ENCODE measurements at regions not wholly inside any gene's neighbourhood (a gene's known extent, or its start where the extent isn't known, plus 50 kb on each side); places are given as distances from the start of the nearest gene placed in this dataset.
"Not testable (repeated sequence)": the region's sequence is repeated elsewhere in the genome, so short reads cannot be mapped to it uniquely, and the experiment has no call there.

DNA sequence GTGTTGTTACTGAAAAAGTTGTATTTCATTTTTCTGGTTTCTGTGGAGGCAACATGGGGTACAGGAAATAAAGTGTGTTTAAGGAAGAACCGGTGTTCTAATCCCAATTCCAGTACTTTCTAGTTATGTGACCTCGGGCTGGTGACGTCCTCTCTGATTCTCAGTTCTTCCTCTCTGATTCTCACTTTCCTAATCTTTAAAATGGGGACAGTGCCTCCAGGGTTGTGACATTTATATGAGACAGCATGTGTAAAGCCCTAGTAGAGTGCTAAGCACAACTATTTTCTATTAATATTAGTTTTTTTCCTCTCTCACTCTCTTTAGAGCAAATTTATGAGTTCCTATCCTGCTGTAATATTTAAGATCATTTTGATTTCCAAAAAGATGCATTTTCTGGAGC, 50.9 kb upstream of the PTPDC1 start:
- no peaks in the 10 kb centered on the region for H3K9me3 Mint-ChIP-seq
- peaks cover 3% of the 10 kb centered on the region for H3K27me3 Mint-ChIP-seq
- H3K36me3 Mint-ChIP-seq (ENCODE audit: low read depth) = peaks cover 7% of the 10 kb centered on the region
- peaks cover 27% of the 10 kb centered on the region for H3K4me1 Mint-ChIP-seq (ENCODE audit: low read depth)
- H3K27ac Mint-ChIP-seq = no peak overlapping the region
- no peak overlapping the region for H3K4me3 Mint-ChIP-seq

DNA sequence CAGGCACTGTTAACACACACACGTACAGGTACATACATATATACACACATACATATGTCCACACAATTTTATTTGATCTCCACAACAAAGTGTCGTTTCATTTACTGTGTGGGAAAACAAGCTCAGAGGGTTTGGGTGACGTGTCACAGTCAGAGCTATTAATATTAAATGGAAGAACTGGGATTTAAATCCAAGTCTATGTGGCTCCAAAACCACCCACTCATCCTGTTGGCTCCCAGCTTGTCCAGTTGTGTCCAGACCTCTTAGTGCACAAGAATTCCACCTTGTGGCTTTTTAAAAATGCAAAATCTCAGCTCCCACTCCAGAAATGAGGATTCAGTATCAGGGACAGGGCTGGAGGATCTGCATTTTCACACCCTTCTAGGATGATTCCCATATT, 52.3 kb upstream of the PTPDC1 start:
- Mint-ChIP-seq H3K4me1 (ENCODE audit: low read depth) (peaks cover 27% of the 10 kb centered on the region), H3K27ac (no peak overlapping the region), H3K9me3 (no peaks in the 10 kb centered on the region), H3K4me3 (peak overlapping the region; percentile 97), H3K36me3 (ENCODE audit: low read depth) (peaks cover 7% of the 10 kb centered on the region), H3K27me3 (peaks cover 3% of the 10 kb centered on the region)

DNA sequence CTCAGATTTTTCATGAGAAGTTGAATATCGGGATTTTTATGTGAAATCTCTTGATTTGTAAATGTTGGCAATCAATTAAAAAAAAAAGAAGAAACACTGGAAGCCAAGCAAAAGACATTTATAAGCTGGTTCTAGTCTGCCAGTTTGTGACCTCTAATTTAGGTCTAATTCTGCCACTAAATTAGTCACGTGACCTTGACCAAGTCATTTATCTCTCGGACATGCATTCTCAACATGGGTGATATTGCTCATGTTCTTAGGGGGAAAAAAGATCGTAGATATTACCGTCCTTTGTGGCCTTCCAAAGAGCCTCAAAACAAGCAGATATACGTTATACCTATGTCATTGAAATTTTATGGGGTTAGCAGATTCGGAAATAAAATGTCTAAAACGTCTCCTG, 52.9 kb upstream of the PTPDC1 start:
- H3K4me1 Mint-ChIP-seq (ENCODE audit: low read depth) = peaks cover 27% of the 10 kb centered on the region
- no peaks in the 10 kb centered on the region for H3K9me3 Mint-ChIP-seq
- peaks cover 7% of the 10 kb centered on the region for H3K36me3 Mint-ChIP-seq (ENCODE audit: low read depth)
- peak overlapping the region; percentile 87 for H3K27ac Mint-ChIP-seq
- H3K27me3 Mint-ChIP-seq = peaks cover 3% of the 10 kb centered on the region
- H3K4me3 Mint-ChIP-seq = peak overlapping the region; percentile 97

DNA sequence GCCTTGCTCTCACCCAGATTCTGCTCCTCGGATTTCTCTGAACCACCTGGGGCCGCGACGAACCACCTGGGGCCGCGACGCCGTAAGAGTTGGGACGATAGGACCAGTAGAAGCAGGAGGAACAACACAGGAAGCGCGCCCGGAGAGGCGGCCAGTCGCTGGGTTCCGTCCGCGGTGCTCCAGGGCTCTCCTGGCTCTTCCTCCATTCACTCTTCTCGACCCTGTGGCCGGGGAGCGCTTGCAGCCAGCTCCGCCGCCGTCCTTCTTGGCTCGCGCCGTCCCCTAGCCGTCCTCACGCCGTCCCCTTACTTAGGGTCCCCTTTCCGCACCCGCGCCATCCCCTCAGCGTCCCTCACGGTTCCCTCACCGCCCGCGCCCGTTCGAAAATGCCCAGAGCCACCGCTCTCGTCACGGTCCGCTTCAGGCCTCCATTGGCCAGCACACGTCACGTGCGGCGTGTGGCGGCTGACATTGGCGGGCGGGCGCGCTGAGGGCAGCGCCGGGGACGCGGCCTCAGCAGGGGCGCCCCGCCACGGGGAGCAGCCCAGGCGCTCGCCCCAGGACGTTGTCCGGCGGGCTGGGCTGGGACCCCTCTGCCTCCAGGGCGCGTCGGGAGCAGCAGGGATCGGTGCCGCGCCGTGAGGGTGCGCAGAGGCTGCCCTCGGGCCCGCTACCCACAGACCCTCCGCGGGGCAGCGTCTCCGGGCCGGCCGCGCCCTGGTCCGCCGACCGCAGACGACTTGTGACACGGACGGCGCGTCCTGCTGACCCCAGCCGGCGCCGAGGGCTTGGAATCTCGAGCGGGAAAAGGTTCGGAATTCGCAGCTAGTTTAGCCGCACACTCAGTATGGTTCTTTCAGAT, 53.7 kb upstream of the PTPDC1 start:
- Mint-ChIP-seq H3K27ac (peak overlapping the region; percentile 97), H3K4me3 (peak overlapping the region; percentile 97)

DNA sequence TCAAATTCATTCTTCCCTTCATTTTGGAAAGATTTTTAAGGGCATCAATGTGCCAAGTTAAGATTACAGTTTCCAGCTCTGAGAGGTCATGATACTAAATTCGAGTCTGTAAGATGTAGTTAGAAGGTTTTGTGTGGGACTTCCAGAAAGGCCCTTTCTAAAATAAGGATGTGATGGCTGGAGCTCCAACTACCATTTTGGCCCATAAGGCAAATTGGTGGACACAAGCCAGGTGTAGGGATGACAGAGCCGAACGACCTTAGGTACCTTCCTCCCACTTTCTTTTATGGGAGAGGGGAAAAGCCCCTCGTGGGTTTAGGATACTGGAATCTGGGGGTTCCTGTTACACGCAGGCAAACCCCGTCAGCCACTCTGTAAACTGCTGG, 54.3 kb upstream of the PTPDC1 start:
- Mint-ChIP-seq H3K27me3 (peaks cover 3% of the 10 kb centered on the region), H3K36me3 (ENCODE audit: low read depth) (peaks cover 7% of the 10 kb centered on the region), H3K4me1 (ENCODE audit: low read depth) (peaks cover 27% of the 10 kb centered on the region), H3K27ac (peak overlapping the region; percentile 97), H3K9me3 (peaks cover 2% of the 10 kb centered on the region), H3K4me3 (peak overlapping the region; percentile 97)

More for the DNA sequence above, 53.7 kb upstream of the PTPDC1 start:
- no peaks in the 10 kb centered on the region for H3K9me3 Mint-ChIP-seq
- peaks cover 7% of the 10 kb centered on the region for H3K36me3 Mint-ChIP-seq (ENCODE audit: low read depth)
- H3K4me1 Mint-ChIP-seq (ENCODE audit: low read depth) = peaks cover 27% of the 10 kb centered on the region
- H3K27me3 Mint-ChIP-seq = peaks cover 3% of the 10 kb centered on the region

DNA sequence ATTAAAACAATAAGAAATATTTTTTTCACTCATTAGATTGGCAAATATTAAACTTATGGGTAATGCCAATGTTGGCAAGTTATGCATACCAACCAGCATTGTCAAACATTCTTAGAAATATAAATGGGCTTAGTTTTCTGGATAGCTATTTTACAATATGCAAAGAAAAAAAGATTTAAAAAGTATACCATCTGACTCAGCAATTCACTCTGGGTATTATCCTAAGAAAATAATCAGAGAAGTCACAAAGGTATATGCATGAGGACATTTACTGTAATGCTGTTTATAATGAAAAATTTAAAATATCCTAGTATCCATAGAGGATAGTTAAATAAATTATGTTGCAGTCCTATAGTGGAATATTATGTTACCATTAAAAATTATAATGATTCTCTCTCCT, 57.4 kb upstream of the PTPDC1 start:
- Mint-ChIP-seq H3K4me3 (no peak overlapping the region), H3K36me3 (ENCODE audit: low read depth) (peaks cover 7% of the 10 kb centered on the region), H3K4me1 (ENCODE audit: low read depth) (peaks cover 22% of the 10 kb centered on the region)

DNA sequence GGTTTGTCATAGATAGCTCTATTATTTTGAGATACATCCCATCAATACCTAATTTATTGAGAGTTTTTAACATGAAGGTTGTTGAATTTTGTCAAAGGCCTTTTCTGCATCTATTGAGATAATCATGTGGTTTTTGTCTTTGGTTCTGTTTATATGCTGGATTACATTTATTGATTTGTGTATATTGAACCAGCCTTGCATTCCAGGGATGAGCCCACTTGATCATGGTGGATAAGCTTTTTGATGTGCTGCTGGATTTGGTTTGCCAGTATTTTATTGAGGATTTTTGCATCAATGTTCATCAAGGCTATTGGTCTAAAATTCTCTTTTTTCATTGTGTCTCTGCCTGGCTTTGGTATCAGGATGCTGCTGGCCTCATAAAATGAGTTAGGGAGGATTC, 61.8 kb upstream of the PTPDC1 start:
- not testable (repeated sequence) for H3K4me1 Mint-ChIP-seq (ENCODE audit: low read depth); H3K27me3 Mint-ChIP-seq; H3K27ac Mint-ChIP-seq; H3K36me3 Mint-ChIP-seq (ENCODE audit: low read depth); H3K4me3 Mint-ChIP-seq; H3K9me3 Mint-ChIP-seq

More for the DNA sequence above, 57.4 kb upstream of the PTPDC1 start:
- no peak overlapping the region for H3K27ac Mint-ChIP-seq
- peaks cover 4% of the 10 kb centered on the region for H3K9me3 Mint-ChIP-seq
- peaks cover 3% of the 10 kb centered on the region for H3K27me3 Mint-ChIP-seq

DNA sequence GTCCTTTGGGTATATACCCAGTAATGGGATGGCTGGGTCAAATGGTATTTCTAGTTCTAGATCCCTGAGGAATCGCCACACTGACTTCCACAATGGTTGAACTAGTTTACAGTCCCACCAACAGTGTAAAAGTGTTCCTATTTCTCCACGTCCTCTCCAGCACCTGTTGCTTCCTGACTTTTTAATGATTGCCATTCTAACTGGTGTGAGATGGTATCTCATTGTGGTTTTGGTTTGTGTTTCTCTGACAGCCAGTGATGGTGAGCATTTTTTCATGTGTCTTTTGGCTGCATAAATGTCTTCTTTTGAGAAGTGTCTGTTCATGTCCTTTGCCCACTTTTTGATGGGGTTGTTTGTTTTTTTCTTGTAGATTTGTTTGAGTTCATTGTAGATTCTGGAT, 63.4 kb upstream of the PTPDC1 start:
- not testable (repeated sequence) for H3K27me3 Mint-ChIP-seq; H3K4me1 Mint-ChIP-seq (ENCODE audit: low read depth); H3K9me3 Mint-ChIP-seq; H3K4me3 Mint-ChIP-seq; H3K36me3 Mint-ChIP-seq (ENCODE audit: low read depth); H3K27ac Mint-ChIP-seq

DNA sequence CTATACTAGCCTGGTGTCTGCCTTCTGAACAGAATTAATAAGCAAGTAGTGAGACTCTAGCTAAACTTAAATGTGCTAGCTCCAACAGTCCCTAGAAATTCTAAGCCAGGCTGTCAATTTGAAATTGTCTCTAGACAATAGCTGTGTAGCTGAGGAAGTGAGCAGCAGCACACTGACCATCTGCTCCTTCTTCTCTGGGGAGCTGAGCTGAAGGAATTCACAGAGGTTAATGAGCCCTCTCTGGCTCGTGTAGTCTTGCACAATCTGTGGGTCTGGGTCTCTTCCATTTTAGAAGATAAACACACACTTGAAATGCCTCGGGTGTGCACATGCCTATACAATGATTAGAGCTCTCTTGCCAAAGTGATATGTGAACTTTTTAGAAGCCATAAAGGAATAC, 63.5 kb upstream of the BARX1 start:
- Mint-ChIP-seq H3K4me3 (no peak overlapping the region), H3K27ac (no peak overlapping the region), H3K27me3 (peaks cover 8% of the 10 kb centered on the region), H3K4me1 (ENCODE audit: low read depth) (no peaks in the 10 kb centered on the region), H3K9me3 (no peaks in the 10 kb centered on the region), H3K36me3 (ENCODE audit: low read depth) (no peaks in the 10 kb centered on the region)

DNA sequence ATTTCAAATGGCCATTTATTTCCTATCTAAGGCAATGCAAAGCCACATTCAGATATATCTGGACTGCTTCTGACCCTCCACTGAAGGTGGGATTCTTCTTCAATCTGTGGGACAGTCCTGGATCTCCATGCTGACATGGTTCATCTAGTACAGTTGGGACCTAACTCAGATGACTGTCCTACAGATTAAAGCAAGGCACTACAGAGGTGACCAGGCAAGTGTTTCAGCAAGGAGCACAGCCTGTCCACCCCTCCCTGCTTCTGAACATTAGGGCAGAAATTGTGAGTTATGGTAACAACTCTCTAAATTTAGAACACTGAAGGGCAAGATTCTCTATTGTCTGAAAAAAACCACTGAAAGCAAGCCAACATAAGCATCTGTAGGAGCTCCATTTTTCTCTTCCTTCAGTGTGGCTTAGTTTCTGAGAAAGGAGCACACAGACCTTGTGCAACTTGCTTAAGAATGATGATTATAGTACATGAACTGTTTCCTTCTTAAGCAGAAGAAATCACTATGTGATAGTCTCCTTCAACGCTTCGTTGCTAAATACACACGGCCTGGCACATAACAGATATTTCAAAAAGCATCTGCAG, 62.9 kb upstream of the BARX1 start:
- no peaks in the 10 kb centered on the region for H3K9me3 Mint-ChIP-seq
- no peaks in the 10 kb centered on the region for H3K4me1 Mint-ChIP-seq (ENCODE audit: low read depth)
- no peak overlapping the region for H3K4me3 Mint-ChIP-seq
- peaks cover 8% of the 10 kb centered on the region for H3K27me3 Mint-ChIP-seq
- H3K36me3 Mint-ChIP-seq (ENCODE audit: low read depth) = no peaks in the 10 kb centered on the region
- no peak overlapping the region for H3K27ac Mint-ChIP-seq

DNA sequence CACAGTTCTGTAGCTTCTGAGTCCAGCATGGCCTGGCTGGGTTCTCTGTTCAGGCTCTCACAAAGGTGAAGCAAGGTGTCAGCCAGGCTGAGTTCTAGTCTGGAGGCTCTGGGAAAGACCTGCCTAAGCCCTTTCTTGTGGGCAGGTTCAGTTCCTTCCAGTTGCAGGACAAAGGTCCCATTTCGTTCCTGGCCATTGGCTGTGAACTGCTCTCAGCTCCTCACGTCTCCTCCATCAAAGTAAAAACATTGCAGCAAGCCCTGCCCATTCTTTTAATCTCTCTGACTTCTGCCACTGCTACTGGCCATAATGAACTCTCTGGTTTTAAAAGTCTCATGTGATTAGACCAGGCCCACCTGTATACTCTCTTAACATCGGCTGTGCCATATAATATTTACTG, 61.6 kb upstream of the BARX1 start:
- Mint-ChIP-seq H3K27ac (no peak overlapping the region), H3K4me1 (ENCODE audit: low read depth) (no peaks in the 10 kb centered on the region), H3K9me3 (no peaks in the 10 kb centered on the region), H3K27me3 (peaks cover 8% of the 10 kb centered on the region), H3K36me3 (ENCODE audit: low read depth) (no peaks in the 10 kb centered on the region), H3K4me3 (no peak overlapping the region)

DNA sequence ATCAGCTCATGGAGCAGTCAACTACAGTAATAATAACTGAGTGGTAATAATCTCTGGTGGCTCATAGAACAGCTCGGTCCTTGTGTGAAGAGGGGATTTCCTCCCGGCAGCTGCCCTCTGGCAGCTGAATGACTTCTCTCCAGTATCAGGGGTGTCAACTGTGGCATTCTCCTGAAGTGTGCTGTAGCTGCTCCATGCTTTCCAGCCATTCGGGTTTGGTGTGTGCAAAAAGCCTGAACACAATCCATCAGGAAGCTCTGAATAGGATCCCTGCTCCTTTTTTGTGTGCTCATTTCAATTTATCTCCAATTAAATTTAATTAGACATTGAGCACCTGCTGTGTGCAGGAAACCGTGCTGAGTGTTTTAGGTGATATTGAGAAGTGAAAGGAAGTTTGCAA, 59.8 kb upstream of the BARX1 start:
- peaks cover 7% of the 10 kb centered on the region for H3K4me1 Mint-ChIP-seq (ENCODE audit: low read depth)
- H3K36me3 Mint-ChIP-seq (ENCODE audit: low read depth) = no peaks in the 10 kb centered on the region
- H3K27ac Mint-ChIP-seq = no peak overlapping the region
- peaks cover 8% of the 10 kb centered on the region for H3K27me3 Mint-ChIP-seq
- no peaks in the 10 kb centered on the region for H3K9me3 Mint-ChIP-seq
- no peak overlapping the region for H3K4me3 Mint-ChIP-seq

DNA sequence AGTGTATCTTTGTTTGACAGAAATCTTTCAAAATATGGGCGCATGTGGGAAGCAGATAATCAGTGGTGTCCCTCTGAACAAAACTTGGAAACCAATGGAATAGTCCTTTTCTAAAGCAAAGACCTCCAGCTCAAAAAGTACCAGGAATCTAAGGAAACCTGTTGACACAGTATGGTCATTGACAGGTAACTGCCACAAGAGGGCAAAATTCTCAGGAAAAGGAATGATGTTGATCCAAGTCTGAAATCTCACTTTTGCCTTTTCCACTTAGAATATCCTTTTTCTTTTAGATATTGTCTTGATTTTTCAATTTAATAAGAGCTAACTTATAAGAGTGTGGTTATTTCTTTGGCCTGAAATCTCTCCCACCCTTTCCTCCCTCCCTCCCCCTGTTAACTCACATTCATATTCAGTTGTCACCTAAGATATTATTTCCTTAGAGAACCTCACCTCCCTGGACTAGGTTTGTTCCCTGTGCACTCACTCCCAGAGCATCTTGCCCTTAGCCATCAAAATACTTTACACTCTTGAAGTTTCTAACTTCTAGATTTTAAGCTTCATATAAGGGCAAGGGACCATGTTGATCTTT, 59.0 kb upstream of the BARX1 start:
- H3K9me3 Mint-ChIP-seq = no peaks in the 10 kb centered on the region
- peaks cover 8% of the 10 kb centered on the region for H3K27me3 Mint-ChIP-seq
- no peak overlapping the region for H3K4me3 Mint-ChIP-seq
- H3K4me1 Mint-ChIP-seq (ENCODE audit: low read depth) = peaks cover 7% of the 10 kb centered on the region
- no peaks in the 10 kb centered on the region for H3K36me3 Mint-ChIP-seq (ENCODE audit: low read depth)
- H3K27ac Mint-ChIP-seq = no peak overlapping the region

DNA sequence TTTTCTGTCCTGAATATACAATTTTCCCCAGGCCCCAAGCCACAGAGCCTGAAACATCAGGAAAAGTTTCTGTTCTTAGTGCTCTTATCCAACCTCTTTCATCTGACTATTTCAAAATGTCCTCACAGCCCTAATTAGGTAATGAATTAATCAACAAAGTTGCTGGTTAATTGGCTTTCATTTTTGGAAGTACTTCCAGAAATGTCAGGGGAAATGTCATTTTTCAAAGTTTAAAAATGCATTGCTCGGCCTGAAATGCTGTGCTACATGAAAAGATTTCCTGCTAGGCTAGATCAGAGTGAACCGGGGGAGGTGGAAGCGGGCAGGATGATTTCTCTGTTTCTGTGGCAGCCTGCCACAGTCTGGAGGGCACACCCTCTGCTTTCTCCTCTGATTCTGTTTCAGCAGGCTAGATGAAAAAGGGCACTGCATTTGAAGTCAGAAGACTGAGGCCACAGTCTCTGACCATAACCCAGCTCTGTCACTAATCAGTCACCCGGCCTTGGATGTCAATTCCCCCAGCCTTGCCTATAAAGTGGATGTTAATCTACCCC, 55.9 kb upstream of the BARX1 start:
- H3K27me3 Mint-ChIP-seq = peaks cover 6% of the 10 kb centered on the region
- no peaks in the 10 kb centered on the region for H3K36me3 Mint-ChIP-seq (ENCODE audit: low read depth)
- H3K27ac Mint-ChIP-seq = no peak overlapping the region
- H3K9me3 Mint-ChIP-seq = no peaks in the 10 kb centered on the region
- no peak overlapping the region for H3K4me3 Mint-ChIP-seq
- H3K4me1 Mint-ChIP-seq (ENCODE audit: low read depth) = peaks cover 7% of the 10 kb centered on the region

DNA sequence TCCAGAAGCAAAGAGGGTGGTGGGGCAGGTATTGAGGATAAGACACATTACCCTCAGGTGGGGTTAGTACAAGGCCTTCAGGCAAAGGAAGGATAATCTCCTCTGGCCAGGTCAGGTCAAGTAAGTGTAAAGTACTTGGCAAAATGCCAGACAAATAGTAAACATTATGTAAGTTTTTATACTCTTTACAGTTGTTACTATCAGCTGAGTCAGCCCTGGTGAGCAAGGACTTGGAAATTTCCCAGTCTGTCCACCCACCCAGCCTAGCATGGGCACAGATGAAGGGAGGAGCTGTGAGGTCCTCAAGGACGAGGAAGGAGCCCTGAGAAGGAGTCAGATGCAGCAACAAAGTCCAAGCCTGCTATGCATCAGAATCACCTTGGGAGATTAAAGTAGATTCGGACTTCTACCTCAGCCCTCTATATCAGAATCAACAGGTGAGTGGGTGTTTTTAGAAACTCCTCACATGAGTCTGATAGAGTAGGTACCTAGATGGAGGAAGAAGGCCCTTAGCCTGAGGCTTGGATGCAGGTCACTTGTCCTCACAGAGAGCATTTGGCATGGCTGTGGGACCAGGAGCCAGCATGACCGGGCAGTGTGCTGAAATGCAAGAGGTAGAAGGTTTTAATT, 50.2 kb upstream of the BARX1 start:
- Mint-ChIP-seq H3K4me3 (no peak overlapping the region), H3K27me3 (peaks cover 5% of the 10 kb centered on the region), H3K36me3 (ENCODE audit: low read depth) (no peaks in the 10 kb centered on the region), H3K27ac (no peak overlapping the region), H3K9me3 (no peaks in the 10 kb centered on the region), H3K4me1 (ENCODE audit: low read depth) (no peaks in the 10 kb centered on the region)

Data from stimulated activated naive CD8-positive, alpha-beta T cell treated with anti-CD3 and anti-CD28 coated beads, Interleukin-15, Interleukin-2, amounts not matched to agents 100 ng/mL and 50 ng/mL, for 24 hours (primary cell).